Endothelial cell of umbilical vein (primary cell): ENCODE measurements at regions not wholly inside any gene's neighbourhood (a gene's known extent, or its start where the extent isn't known, plus 50 kb on each side); places are given as distances from the start of the nearest gene placed in this dataset.

ENCODE experiments used
- BruUV-seq: library from RNA; stranded (reverse); fragments of 400-500 nt; replicated peaks from 2 replicates; lab custom pipeline; 2021; lab: Mats Ljungman, UMichigan
- CTCF ChIA-PET: fragments of 300-600, 350-600 bp; sonication (Branson Sonifier 250); formaldehyde crosslinking; loops from one replicate; lab custom pipeline; 2021; ENCODE audit warnings: antibody characterized with exemption, inconsistent platforms; lab: Charles Lee
- POLR2A ChIA-PET: fragments of 300-600, 350-600 bp; sonication (Branson Sonifier 250); formaldehyde crosslinking; loops from one replicate; lab custom pipeline; 2021; ENCODE audit warnings: antibody characterized with exemption, inconsistent platforms; lab: Charles Lee
- DNase-seq: peaks from one replicate; pipeline ENCODE4 v3.0.0-alpha.2; 2011; ENCODE audit warnings: low read depth, low spot score
- FAIRE-seq: peaks from 2 replicates; lab custom pipeline; 2011; peaks lifted over from hg19 to GRCh38; lab: Jason Lieb, UNC
- H2AFZ ChIP-seq: 2 replicates; pipeline ENCODE4 v1.6.0; 2012; ENCODE audit warnings: low read depth, low read length, control low read depth, inconsistent platforms
- H3K27ac ChIP-seq: 2 replicates; pipeline ENCODE4 v1.5.1; 2011; ENCODE audit warnings: low read depth, mild to moderate bottlenecking, control low read depth, low read length, moderate library complexity; ENCODE audit not compliant: insufficient read depth
- H3K27me3 ChIP-seq, 2 experiments: 2 replicates each; pipeline versions ENCODE4 v1.6.0 to v1.6.1; 2011; ENCODE audit warnings: low read length in 2 of 2, mixed read lengths in 1 of 2; ENCODE audit not compliant: control insufficient read depth in 2 of 2, insufficient read depth in 2 of 2
- H3K36me3 ChIP-seq, 2 experiments: 2 replicates in 1 of 2; 3 replicates in 1 of 2; pipeline ENCODE4 v1.5.1; 2011; ENCODE audit warnings: low read length in 2 of 2, mild to moderate bottlenecking in 1 of 2, moderate library complexity in 1 of 2; ENCODE audit not compliant: control insufficient read depth in 2 of 2, insufficient read depth in 2 of 2; ENCODE audit errors: extremely low read depth in 1 of 2
- H3K4me1 ChIP-seq: 3 replicates; pipeline ENCODE4 v1.5.1; 2011; ENCODE audit warnings: mild to moderate bottlenecking, low read length; ENCODE audit not compliant: control insufficient read depth, insufficient read depth; ENCODE audit errors: extremely low read depth
- H3K4me2 ChIP-seq: 2 replicates; pipeline ENCODE4 v1.6.1; 2011; ENCODE audit warnings: low read length, control low read depth, mixed read lengths; ENCODE audit not compliant: insufficient read depth
- H3K4me3 ChIP-seq, 3 experiments: fragments of 200-600 bp in 1 of 3; sonication (generic), shearing (Covaris generic) in 1 of 3; replicated peaks in 1 of 3; 2 replicates each; pipeline ENCODE4 v1.5.1; 2011 to 2016; ENCODE audit warnings: control low read depth in 3 of 3, low read length in 3 of 3, mild to moderate bottlenecking in 2 of 3, inconsistent platforms in 1 of 3, low read depth in 1 of 3, moderate library complexity in 1 of 3; ENCODE audit not compliant: insufficient read depth in 1 of 3
- H3K79me2 ChIP-seq: 2 replicates; pipeline ENCODE4 v1.6.0; 2012; ENCODE audit warnings: low read length, inconsistent platforms; ENCODE audit not compliant: control insufficient read depth, insufficient read depth
- H3K9ac ChIP-seq: replicated peaks from 2 replicates; pipeline ENCODE3; 2011; ENCODE audit warnings: low read length, control low read depth; ENCODE audit not compliant: insufficient read depth; ENCODE audit errors: extremely low read depth
- H3K9me1 ChIP-seq: replicated peaks from 3 replicates; pipeline ENCODE4 v1.6.0; 2011; ENCODE audit warnings: mild to moderate bottlenecking, low read length; ENCODE audit not compliant: control insufficient read depth, insufficient read depth; ENCODE audit errors: extremely low read depth
- H3K9me3 ChIP-seq: replicated peaks from 2 replicates; pipeline ENCODE4 v1.5.1; 2012; ENCODE audit warnings: low read length, inconsistent platforms; ENCODE audit not compliant: control insufficient read depth, insufficient read depth
- H4K20me1 ChIP-seq: replicated peaks from 2 replicates; pipeline ENCODE3; 2011; ENCODE audit warnings: mild to moderate bottlenecking, low read length; ENCODE audit not compliant: control insufficient read depth, insufficient read depth; ENCODE audit errors: extremely low read depth
- CTCF ChIP-seq, 2 donors: IDR thresholded peaks; 1 replicate in 1 of 2; 2 replicates in 1 of 2; pipeline ENCODE4 v1.5.1; 2011; ENCODE audit warnings: low read length in 2 of 2, mild to moderate bottlenecking in 2 of 2, moderate library complexity in 2 of 2, control low read depth in 1 of 2, inconsistent platforms in 1 of 2, low read depth in 1 of 2; ENCODE audit not compliant: insufficient read depth in 1 of 2; ENCODE audit errors: extremely low read depth in 1 of 2
- EZH2 ChIP-seq: IDR thresholded peaks from 2 replicates; pipeline ENCODE4 v1.6.1; 2012; ENCODE audit warnings: borderline replicate concordance, low read depth, mild to moderate bottlenecking, moderate library complexity, low read length, inconsistent platforms; ENCODE audit not compliant: severe bottlenecking
- FOS ChIP-seq: IDR thresholded peaks from 2 replicates; pipeline ENCODE4 v1.6.1; 2011; ENCODE audit warnings: mild to moderate bottlenecking, low read length, moderate library complexity, borderline replicate concordance; ENCODE audit not compliant: insufficient read depth
- GATA2 ChIP-seq: IDR thresholded peaks from 2 replicates; pipeline ENCODE4 v1.7.0; 2011; ENCODE audit warnings: low read depth, mild to moderate bottlenecking, moderate library complexity, mixed read lengths, low read length; ENCODE audit not compliant: insufficient read length, insufficient read depth
- JUN ChIP-seq: IDR thresholded peaks from 2 replicates; pipeline ENCODE4 v1.6.1; 2011; ENCODE audit warnings: borderline replicate concordance, low read depth; ENCODE audit not compliant: insufficient read length, insufficient read depth
- MAX ChIP-seq: IDR thresholded peaks from 2 replicates; pipeline ENCODE4 v1.6.1; 2011; ENCODE audit not compliant: insufficient read depth, insufficient read length
- MYC ChIP-seq: IDR thresholded peaks from one replicate; pipeline ENCODE4 v1.6.1; 2011; ENCODE audit warnings: mild to moderate bottlenecking, low read depth, low read length
- POLR2A ChIP-seq: IDR thresholded peaks from 2 replicates; pipeline ENCODE4 v1.6.1; 2012; ENCODE audit warnings: low read depth, mild to moderate bottlenecking, control low read depth, low read length
- POLR2AphosphoS5 ChIP-seq: IDR thresholded peaks from 2 replicates; pipeline ENCODE4 v1.6.1; 2012; ENCODE audit warnings: low read depth, mild to moderate bottlenecking, control low read depth, low read length, moderate library complexity; ENCODE audit not compliant: insufficient read depth
- dilution Hi-C: fragments of 300-500 bp; cut with MboI; formaldehyde crosslinking; loops from one replicate; pipeline ENCODE4 v1.15.0; 2019; ENCODE audit warnings: low sequenced_read_pairs; ENCODE audit not compliant: extremely low pct_ligation_motif_present
- intact Hi-C: fragments of 100-400 bp; cut with micrococcal nuclease; formaldehyde crosslinking; loops from one replicate; pipeline ENCODE4 v1.10.0; 2022

DNA sequence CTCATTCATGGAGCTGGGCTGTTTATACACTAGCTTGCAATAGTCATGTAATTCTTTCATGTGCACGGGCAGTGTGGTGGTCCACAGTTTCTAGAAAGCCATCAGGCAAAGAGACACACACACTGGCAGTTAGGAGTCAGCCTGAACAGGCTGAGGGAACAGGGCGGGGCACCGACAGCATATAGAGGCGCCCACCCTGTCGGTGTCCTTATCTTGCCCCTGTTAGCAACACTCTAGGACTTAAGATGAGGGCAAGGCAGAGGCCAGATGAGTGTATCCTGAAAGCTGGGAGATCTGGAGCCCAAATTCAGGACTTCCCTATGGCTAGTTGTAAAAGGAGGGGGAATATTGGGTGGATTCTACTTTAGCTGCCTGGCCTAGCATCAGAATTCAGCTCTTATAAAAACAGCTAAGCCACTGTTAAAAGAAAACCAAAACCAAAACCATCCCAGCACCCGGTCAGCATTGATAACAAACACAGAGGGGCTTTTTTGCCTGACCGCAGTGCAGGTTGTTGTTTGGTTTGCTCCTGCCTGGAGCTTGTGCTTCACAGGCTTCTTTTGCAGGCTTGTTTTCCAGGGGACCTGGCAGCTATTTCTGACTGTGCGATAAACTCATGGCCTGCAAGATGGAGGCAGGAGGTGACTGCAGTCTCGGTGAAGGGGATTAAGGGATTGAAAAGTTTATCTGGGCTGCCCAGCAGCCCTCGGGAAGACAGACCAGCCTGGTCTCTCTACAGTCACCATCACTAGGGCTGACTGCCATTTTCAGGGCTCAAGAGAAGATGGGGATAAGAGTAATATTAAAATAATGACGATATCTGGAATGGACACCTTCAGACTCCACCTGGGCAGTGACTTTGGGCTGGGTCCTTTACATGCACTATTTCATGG, 638.9 kb downstream of the MID1IP1 start:
- CTCF ChIA-PET: interaction anchor here (2.4 kb wide), 1 partner anchor 178 kb away, joined by 15 read pairs; no protein-coding TSS in a partner anchor
- no TSS peak for BruUV-seq
- no peak for TF ChIP-seq MYC
- no peak for TF ChIP-seq JUN
- no peak for TF ChIP-seq POLR2AphosphoS5
- no peak for TF ChIP-seq FOS
- no peak for TF ChIP-seq EZH2
- TF ChIP-seq POLR2A: no peak
- no peak for TF ChIP-seq MAX
- no peak for TF ChIP-seq CTCF (IDR thresholded peaks at IDR 0.05; ENCODE audit: extremely low read depth in 1 of 2, insufficient read depth in 1 of 2, low read depth in 1 of 2, low read length in 2 of 2)
- TF ChIP-seq GATA2: no peak

More for the DNA sequence above, 638.9 kb downstream of the MID1IP1 start:
- Histone ChIP-seq H3K9me3 (no peaks in the 10 kb centered on the region), H3K4me1 (no peaks in the 10 kb centered on the region), H3K36me3 (no peaks in the 10 kb centered on the region), H3K4me3 (no peak overlapping the region), H3K9me1 (no peaks in the 10 kb centered on the region), H3K79me2 (no peaks in the 10 kb centered on the region), H3K4me2 (no peak overlapping the region), H3K9ac (no peak overlapping the region), H2AFZ (no peak overlapping the region), H4K20me1 (no peaks in the 10 kb centered on the region), H3K27ac (no peak overlapping the region), H3K27me3 (no peaks in the 10 kb centered on the region)
- intact Hi-C loops: loop anchor here (10.0 kb wide), 1 partner anchor 285 kb away; no protein-coding TSS in a partner anchor
- POLR2A ChIA-PET: no interaction called here
- no peak for DNase-seq
- dilution Hi-C loops: no loop called here
- no peak for FAIRE-seq
